Activated effector memory CD4-positive, alpha-beta T cell treated with anti-CD3 and anti-CD28 coated beads, Interleukin-2, amount 50 U/mL, for 16 hours (primary cell): ENCODE measurements at regions not wholly inside any gene's neighbourhood (a gene's known extent, or its start where the extent isn't known, plus 50 kb on each side); places are given as distances from the start of the nearest gene placed in this dataset.

ENCODE experiments used
- DNase-seq: peaks from one replicate; pipeline ENCODE4 v3.0.0-alpha.2; 2020

- peak; percentile 86 for DNase-seq
Observed at GRCh38 chr15:70196372-70197316, 98.9 kb upstream of the TLE3 start.

- DNase-seq = no peak
Observed at GRCh38 chr15:70195587-70196305, 98.0 kb upstream of the TLE3 start.

- DNase-seq = no peak
Observed at GRCh38 chr15:70195171-70195570, 97.5 kb upstream of the TLE3 start.

GRCh38 chr15:70194266-70194665 is 96.5 kb upstream of the TLE3 start:
- no peak for DNase-seq

GRCh38 chr15:70193734-70194133 is 96.0 kb upstream of the TLE3 start:
- DNase-seq = no peak

- no peak for DNase-seq
Observed at GRCh38 chr15:70192490-70192889, 94.8 kb upstream of the TLE3 start.

- no peak for DNase-seq
Observed at GRCh38 chr15:70192041-70192440, 94.3 kb upstream of the TLE3 start.

GRCh38 chr15:70190965-70191364 is 93.2 kb upstream of the TLE3 start:
- DNase-seq = no peak

GRCh38 chr15:70189826-70190695 is 92.3 kb upstream of the TLE3 start:
- DNase-seq = no peak

- DNase-seq = no peak
Observed at GRCh38 chr15:70188286-70188685, 90.6 kb upstream of the TLE3 start.

GRCh38 chr15:70187331-70187730 is 89.6 kb upstream of the TLE3 start:
- no peak for DNase-seq

GRCh38 chr15:70186152-70186551 is 88.4 kb upstream of the TLE3 start:
- no peak for DNase-seq

- no peak for DNase-seq
Observed at GRCh38 chr15:70185251-70185711, 87.6 kb upstream of the TLE3 start.

GRCh38 chr15:70182858-70183695 is 85.4 kb upstream of the TLE3 start:
- no peak for DNase-seq

GRCh38 chr15:70181626-70182255 is 84.0 kb upstream of the TLE3 start:
- no peak for DNase-seq

- DNase-seq = no peak
Observed at GRCh38 chr15:70180186-70180875, 82.6 kb upstream of the TLE3 start.

GRCh38 chr15:70179309-70179892 is 81.7 kb upstream of the TLE3 start:
- no peak for DNase-seq

GRCh38 chr15:70178335-70179084 is 80.8 kb upstream of the TLE3 start:
- no peak for DNase-seq

- no peak for DNase-seq
Observed at GRCh38 chr15:70172566-70173225, 75.0 kb upstream of the TLE3 start.
